Keratinocyte (primary cell): ENCODE measurements at regions not wholly inside any gene's neighbourhood (a gene's known extent, or its start where the extent isn't known, plus 50 kb on each side); places are given as distances from the start of the nearest gene placed in this dataset.

ENCODE experiments used
- DNase-seq: peaks from one replicate; pipeline ENCODE4 v3.0.0-alpha.2; 2011; ENCODE audit warnings: low read depth, missing footprints, low spot score
- FAIRE-seq: peaks from 2 replicates; lab custom pipeline; 2011; peaks lifted over from hg19 to GRCh38; lab: Jason Lieb, UNC
- H2AFZ ChIP-seq: 2 replicates; pipeline ENCODE4 v1.6.0; 2012; ENCODE audit warnings: low read length, control low read depth, inconsistent platforms; ENCODE audit not compliant: control insufficient read depth
- H3K27ac ChIP-seq: 2 replicates; pipeline ENCODE4 v1.5.1; 2011; ENCODE audit warnings: low read length; ENCODE audit not compliant: control insufficient read depth, insufficient read depth
- H3K27me3 ChIP-seq: 3 replicates; pipeline ENCODE4 v1.6.0; 2011; ENCODE audit warnings: low read length; ENCODE audit not compliant: control insufficient read depth, insufficient read depth; ENCODE audit errors: extremely low read depth
- H3K36me3 ChIP-seq, 2 experiments: 2 replicates in 1 of 2; 3 replicates in 1 of 2; pipeline ENCODE4 v1.5.1; 2011; ENCODE audit warnings: low read length in 2 of 2, mild to moderate bottlenecking in 1 of 2; ENCODE audit not compliant: control insufficient read depth in 2 of 2, insufficient read depth in 2 of 2; ENCODE audit errors: extremely low read depth in 1 of 2
- H3K4me1 ChIP-seq: 3 replicates; pipeline ENCODE4 v1.5.1; 2011; ENCODE audit warnings: low read length; ENCODE audit not compliant: control insufficient read depth, insufficient read depth; ENCODE audit errors: extremely low read depth
- H3K4me2 ChIP-seq: 3 replicates; pipeline ENCODE4 v1.6.0; 2011; ENCODE audit warnings: low read depth, low read length; ENCODE audit not compliant: control insufficient read depth, insufficient read depth; ENCODE audit errors: extremely low read depth
- H3K4me3 ChIP-seq, 3 experiments: fragments of 200-600 bp in 1 of 3; sonication (generic) in 1 of 3; 2 replicates in 2 of 3; 3 replicates in 1 of 3; pipeline ENCODE4 v1.5.1; 2011 to 2016; ENCODE audit warnings: low read length in 3 of 3, mild to moderate bottlenecking in 3 of 3, control low read depth in 2 of 3, inconsistent platforms in 1 of 3, low read depth in 1 of 3, mixed read lengths in 1 of 3, mixed run types in 1 of 3, moderate library complexity in 1 of 3; ENCODE audit not compliant: control insufficient read depth in 2 of 3, insufficient read depth in 2 of 3; ENCODE audit errors: extremely low read depth in 1 of 3
- H3K79me2 ChIP-seq: 2 replicates; pipeline ENCODE4 v1.6.0; 2012; ENCODE audit warnings: low read length; ENCODE audit not compliant: control insufficient read depth, insufficient read depth
- H3K9ac ChIP-seq: 3 replicates; pipeline ENCODE4 v1.6.0; 2011; ENCODE audit warnings: low read length; ENCODE audit not compliant: control insufficient read depth, insufficient read depth; ENCODE audit errors: extremely low read depth
- H3K9me1 ChIP-seq: 3 replicates; pipeline ENCODE4 v1.6.0; 2011; ENCODE audit warnings: low read length; ENCODE audit not compliant: control insufficient read depth, insufficient read depth; ENCODE audit errors: extremely low read depth
- H3K9me3 ChIP-seq: 2 replicates; pipeline ENCODE4 v1.5.1; 2012; ENCODE audit warnings: low read depth, low read length; ENCODE audit not compliant: control insufficient read depth
- H4K20me1 ChIP-seq: 3 replicates; pipeline ENCODE4 v1.6.0; 2011; ENCODE audit warnings: low read length; ENCODE audit not compliant: control insufficient read depth, insufficient read depth; ENCODE audit errors: extremely low read depth
- CTCF ChIP-seq, 3 experiments: IDR thresholded peaks in 1 of 3; conservative IDR thresholded peaks in 1 of 3; optimal IDR thresholded peaks in 1 of 3; 2 replicates in 2 of 3; 3 replicates in 1 of 3; pipeline versions ENCODE3 to v1.5.1; 2011; ENCODE audit warnings: low read length in 3 of 3, mild to moderate bottlenecking in 3 of 3, moderate library complexity in 2 of 3, control low read depth in 1 of 3, inconsistent platforms in 1 of 3; ENCODE audit not compliant: insufficient read depth in 2 of 3; ENCODE audit errors: extremely low read depth in 1 of 3
- EZH2 ChIP-seq: IDR thresholded peaks from one replicate; pipeline ENCODE4 v1.6.1; 2012; ENCODE audit warnings: inconsistent platforms, mild to moderate bottlenecking, low read length, moderate library complexity
- dilution Hi-C: fragments of 300-500 bp; cut with MboI; formaldehyde crosslinking; loops from one replicate; pipeline ENCODE4 v1.7.0; 2020; ENCODE audit warnings: low sequenced_read_pairs; ENCODE audit not compliant: extremely low pct_ligation_motif_present

GRCh38 chr3:178289544-178290160, 246.6 kb upstream of the KCNMB2 start:
- Histone ChIP-seq H3K4me2 (no peak overlapping the region), H2AFZ (no peak overlapping the region), H3K36me3 (no peaks in the 10 kb centered on the region), H3K9me1 (no peaks in the 10 kb centered on the region), H3K27me3 (no peaks in the 10 kb centered on the region), H3K79me2 (no peaks in the 10 kb centered on the region), H4K20me1 (no peaks in the 10 kb centered on the region), H3K9me3 (no peaks in the 10 kb centered on the region), H3K9ac (no peak overlapping the region), H3K4me3 (no peak overlapping the region), H3K27ac (no peak overlapping the region), H3K4me1 (no peaks in the 10 kb centered on the region)
- dilution Hi-C loops = no loop called here
- DNase-seq (no peak), FAIRE-seq (no peak)
- no peak for TF ChIP-seq EZH2
- no peak for TF ChIP-seq CTCF (optimal IDR thresholded peaks at IDR 0.05 in 1 of 3, IDR thresholded peaks at IDR 0.05 in 1 of 3, conservative IDR thresholded peaks at IDR 0.05 in 1 of 3; ENCODE audit: extremely low read depth in 1 of 3, insufficient read depth in 2 of 3, low read length in 3 of 3)

- Histone ChIP-seq H3K9ac (no peak overlapping the region), H3K79me2 (no peaks in the 10 kb centered on the region), H3K4me2 (no peak overlapping the region), H3K27me3 (no peaks in the 10 kb centered on the region), H3K27ac (no peak overlapping the region), H4K20me1 (no peaks in the 10 kb centered on the region), H3K36me3 (no peaks in the 10 kb centered on the region), H2AFZ (no peak overlapping the region), H3K4me1 (no peaks in the 10 kb centered on the region), H3K9me3 (no peaks in the 10 kb centered on the region), H3K9me1 (no peaks in the 10 kb centered on the region), H3K4me3 (no peak overlapping the region)
- dilution Hi-C loops = no loop called here
- DNase-seq (no peak), FAIRE-seq (no peak)
- TF ChIP-seq CTCF (optimal IDR thresholded peaks at IDR 0.05 in 1 of 3, IDR thresholded peaks at IDR 0.05 in 1 of 3, conservative IDR thresholded peaks at IDR 0.05 in 1 of 3; ENCODE audit: extremely low read depth in 1 of 3, insufficient read depth in 2 of 3, low read length in 3 of 3) = no peak
- no peak for TF ChIP-seq EZH2
These were observed 244.5 kb upstream of the KCNMB2 start for GRCh38 chr3:178291574-178292370.
